Neuronal stem cell (in vitro differentiated cells): ENCODE measurements at regions not wholly inside any gene's neighbourhood (a gene's known extent, or its start where the extent isn't known, plus 50 kb on each side); places are given as distances from the start of the nearest gene placed in this dataset.

Experiments used
- DNase-seq: peaks from one replicate; pipeline ENCODE4 v3.0.0-alpha.2; 2013; ENCODE audit warnings: low spot score
- H2AFZ ChIP-seq: one replicate; pipeline ENCODE4 v1.6.1; 2013; ENCODE audit warnings: mild to moderate bottlenecking, low read length, inconsistent platforms
- H2AK5ac ChIP-seq: 2 replicates; pipeline ENCODE4 v1.6.1; 2013; ENCODE audit warnings: low read depth, mild to moderate bottlenecking, inconsistent platforms, low read length, moderate library complexity, mixed read lengths
- H2BK120ac ChIP-seq: 2 replicates; pipeline ENCODE4 v1.6.1; 2013; ENCODE audit warnings: low read depth, mild to moderate bottlenecking, inconsistent platforms, low read length, moderate library complexity, mixed read lengths
- H2BK12ac ChIP-seq: one replicate; pipeline ENCODE4 v1.6.1; 2013; ENCODE audit warnings: low read length, inconsistent platforms
- H2BK15ac ChIP-seq: 2 replicates; pipeline ENCODE4 v1.6.1; 2013; ENCODE audit warnings: mild to moderate bottlenecking, low read length, inconsistent platforms, mixed read lengths
- H2BK5ac ChIP-seq: one replicate; pipeline ENCODE4 v1.6.1; 2013; ENCODE audit warnings: inconsistent platforms, mild to moderate bottlenecking, low read length, moderate library complexity
- H3K14ac ChIP-seq: one replicate; pipeline ENCODE4 v1.6.1; 2013; ENCODE audit warnings: low read length, inconsistent platforms
- H3K18ac ChIP-seq: 2 replicates; pipeline ENCODE4 v1.6.1; 2013; ENCODE audit warnings: low read length, inconsistent platforms
- H3K23ac ChIP-seq: 2 replicates; pipeline ENCODE4 v1.6.1; 2013; ENCODE audit warnings: low read depth, mild to moderate bottlenecking, mixed read lengths, low read length, inconsistent platforms; ENCODE audit not compliant: poor library complexity
- H3K27ac ChIP-seq: replicated peaks from 3 replicates; pipeline ENCODE4 v1.5.1; 2013; ENCODE audit warnings: low read length, inconsistent platforms
- H3K27me3 ChIP-seq, 3 experiments: 2 replicates each; pipeline ENCODE4 v1.6.1; 2013; ENCODE audit warnings: low read length in 3 of 3, mild to moderate bottlenecking in 2 of 3, inconsistent platforms in 1 of 3, low read depth in 1 of 3, mixed read lengths in 1 of 3, moderate library complexity in 1 of 3; ENCODE audit not compliant: control insufficient read depth in 3 of 3, insufficient read depth in 3 of 3
- H3K36me3 ChIP-seq, 2 donors: replicated peaks in 1 of 2; 2 replicates each; pipeline ENCODE4 v1.6.1; 2013; ENCODE audit warnings: low read length in 2 of 2; ENCODE audit not compliant: control insufficient read depth in 2 of 2, insufficient read depth in 2 of 2
- H3K4ac ChIP-seq: 2 replicates; pipeline ENCODE4 v1.6.1; 2013; ENCODE audit warnings: inconsistent platforms, mild to moderate bottlenecking, low read length, moderate library complexity
- H3K4me1 ChIP-seq, 2 donors: 1 replicate in 1 of 2; 2 replicates in 1 of 2; pipeline ENCODE4 v1.6.1; 2013; ENCODE audit warnings: low read length in 2 of 2, low read depth in 1 of 2; ENCODE audit not compliant: control insufficient read depth in 2 of 2, insufficient read depth in 1 of 2
- H3K4me2 ChIP-seq: one replicate; pipeline ENCODE4 v1.6.1; 2013; ENCODE audit warnings: mild to moderate bottlenecking, low read length, inconsistent platforms; ENCODE audit not compliant: insufficient read depth, poor library complexity, severe bottlenecking
- H3K4me3 ChIP-seq, 2 donors: 2 replicates each; pipeline ENCODE4 v1.5.1; 2013; ENCODE audit warnings: low read length in 2 of 2, mild to moderate bottlenecking in 2 of 2, inconsistent platforms in 1 of 2, moderate library complexity in 1 of 2
- H3K79me1 ChIP-seq: one replicate; pipeline ENCODE4 v1.6.1; 2013; ENCODE audit warnings: low read depth, mild to moderate bottlenecking, inconsistent platforms, low read length, moderate library complexity
- H3K9ac ChIP-seq: one replicate; pipeline ENCODE4 v1.6.1; 2013; ENCODE audit warnings: mild to moderate bottlenecking, low read depth, low read length, inconsistent platforms; ENCODE audit not compliant: poor library complexity
- H3K9me3 ChIP-seq, 2 donors: replicated peaks in 1 of 2; 2 replicates each; pipeline versions ENCODE3 to v1.6.1; 2013; ENCODE audit warnings: low read length in 2 of 2, mild to moderate bottlenecking in 2 of 2, inconsistent platforms in 1 of 2, low read depth in 1 of 2, mixed read lengths in 1 of 2, moderate library complexity in 1 of 2; ENCODE audit not compliant: control insufficient read depth in 2 of 2, insufficient read depth in 1 of 2
- H4K8ac ChIP-seq: one replicate; pipeline ENCODE4 v1.6.1; 2013; ENCODE audit warnings: low read depth, mild to moderate bottlenecking, inconsistent platforms, low read length, moderate library complexity
- H4K91ac ChIP-seq: one replicate; pipeline ENCODE4 v1.6.1; 2013; ENCODE audit warnings: low read length, low read depth, mild to moderate bottlenecking, inconsistent platforms; ENCODE audit not compliant: poor library complexity
- WGBS, 2 donors: extraction: QIAGEN DNeasy Blood & Tissue Kit; methylation state at CpG; one replicate each; pipeline ENCODE4 v1.1.7; 2013; ENCODE audit warnings: missing lambda C conversion rate in 2 of 2, mixed read lengths in 1 of 2; ENCODE audit not compliant: insufficient read length in 2 of 2, insufficient replicate concordance in 1 of 2; ENCODE audit errors: extremely low coverage in 2 of 2; 5-methylcytosine and 5-hydroxymethylcytosine counted together

GRCh38 chr5:53239301-53239990 is 129.9 kb upstream of the MOCS2 start:
- Histone ChIP-seq H4K91ac (no peak overlapping the region), H3K14ac (no peak overlapping the region), H2AK5ac (no peak overlapping the region), H3K4ac (no peak overlapping the region), H3K27me3 (no peaks in the 10 kb centered on the region), H3K27ac (no peak overlapping the region), H3K79me1 (no peaks in the 10 kb centered on the region), H3K4me2 (no peak overlapping the region), H4K8ac (no peak overlapping the region), H3K23ac (no peak overlapping the region), H3K9me3 (no peaks in the 10 kb centered on the region), H2BK15ac (no peak overlapping the region), H3K18ac (no peak overlapping the region), H2BK12ac (no peak overlapping the region), H2BK120ac (no peak overlapping the region), H3K4me1 (peaks cover 0 to 1% of the 10 kb centered on the region in 2 donors), H2AFZ (no peak overlapping the region), H3K36me3 (no peaks in the 10 kb centered on the region), H3K9ac (no peak overlapping the region), H3K4me3 (no peak overlapping the region), H2BK5ac (no peak overlapping the region)
- DNase-seq = no peak
- WGBS, 2 donors = no CpG with 5 or more reads among the region's 2 CpGs

GRCh38 chr5:53240661-53241060 is 131.1 kb upstream of the MOCS2 start:
- H2BK5ac ChIP-seq = no peak overlapping the region
- no peak overlapping the region for H3K4ac ChIP-seq
- no peak overlapping the region for H4K91ac ChIP-seq
- no peaks in the 10 kb centered on the region for H3K79me1 ChIP-seq
- H3K27ac ChIP-seq = no peak overlapping the region
- no peak overlapping the region for H2BK15ac ChIP-seq
- no peak overlapping the region for H3K14ac ChIP-seq
- no peak overlapping the region for H3K4me3 ChIP-seq
- no peak overlapping the region for H2BK120ac ChIP-seq
- H4K8ac ChIP-seq = no peak overlapping the region
- no peaks in the 10 kb centered on the region for H3K27me3 ChIP-seq
- H2AFZ ChIP-seq = no peak overlapping the region
- no peak overlapping the region for H3K9ac ChIP-seq
- no peaks in the 10 kb centered on the region for H3K9me3 ChIP-seq
- peaks cover 0 to 1% of the 10 kb centered on the region in 2 donors for H3K4me1 ChIP-seq
- H3K36me3 ChIP-seq = no peaks in the 10 kb centered on the region
- H3K23ac ChIP-seq = no peak overlapping the region
- H2AK5ac ChIP-seq = no peak overlapping the region
- H2BK12ac ChIP-seq = no peak overlapping the region
- DNase-seq = no peak
- H3K4me2 ChIP-seq = no peak overlapping the region
- no peak overlapping the region for H3K18ac ChIP-seq

GRCh38 chr5:53241572-53241971 is 132.0 kb upstream of the MOCS2 start:
- Histone ChIP-seq H3K4me2 (no peak overlapping the region), H3K9ac (no peak overlapping the region), H3K9me3 (no peaks in the 10 kb centered on the region), H3K27ac (no peak overlapping the region), H3K4ac (no peak overlapping the region), H3K4me1 (peaks cover 0 to 1% of the 10 kb centered on the region in 2 donors), H4K8ac (no peak overlapping the region), H2AFZ (no peak overlapping the region), H3K4me3 (no peak overlapping the region), H2BK120ac (no peak overlapping the region), H4K91ac (no peak overlapping the region), H2BK12ac (no peak overlapping the region), H3K18ac (no peak overlapping the region), H3K14ac (no peak overlapping the region), H2BK15ac (no peak overlapping the region), H2BK5ac (no peak overlapping the region), H3K79me1 (no peaks in the 10 kb centered on the region), H3K27me3 (no peaks in the 10 kb centered on the region), H3K23ac (no peak overlapping the region), H3K36me3 (no peaks in the 10 kb centered on the region), H2AK5ac (no peak overlapping the region)
- WGBS, 2 donors = no CpG with 5 or more reads among the region's 5 CpGs
- DNase-seq = no peak

- no peak overlapping the region for H3K23ac ChIP-seq
- no peak overlapping the region for H3K27ac ChIP-seq
Measured at GRCh38 chr5:53243403-53243802, 133.8 kb upstream of the MOCS2 start.

More at GRCh38 chr5:53243403-53243802, 133.8 kb upstream of the MOCS2 start:
- Histone ChIP-seq H4K91ac (no peak overlapping the region), H2BK120ac (no peak overlapping the region), H3K4me2 (no peak overlapping the region), H3K4me3 (no peak overlapping the region), H3K9ac (no peak overlapping the region), H3K36me3 (no peaks in the 10 kb centered on the region), H3K9me3 (no peaks in the 10 kb centered on the region), H3K18ac (no peak overlapping the region), H3K79me1 (no peaks in the 10 kb centered on the region), H3K14ac (no peak overlapping the region), H3K4me1 (peaks cover 0 to 1% of the 10 kb centered on the region in 2 donors), H2BK15ac (no peak overlapping the region), H2AFZ (no peak overlapping the region), H2AK5ac (no peak overlapping the region), H4K8ac (no peak overlapping the region), H2BK5ac (no peak overlapping the region), H2BK12ac (no peak overlapping the region), H3K27me3 (peaks cover 0 to 2% (median 0%) of the 10 kb centered on the region in 3 experiments), H3K4ac (no peak overlapping the region)
- no CpG with 5 or more reads among the region's 3 CpGs for WGBS, 2 donors
- no peak for DNase-seq
